ENCODE measurements at regions not wholly inside any gene's neighbourhood (a gene's known extent, or its start where the extent isn't known, plus 50 kb on each side); places are given as distances from the start of the nearest gene placed in this dataset.

- TF ChIP-seq REST (IDR thresholded peaks at IDR 0.05; ENCODE audit: insufficient read depth in 1 of 2, low read depth in 2 of 2, low read length in 2 of 2) (no peak), POLR2AphosphoS5 (IDR thresholded peaks at IDR 0.05; ENCODE audit: low read depth, low read length) (no peak), TAF1 (IDR thresholded peaks at IDR 0.05; ENCODE audit: borderline replicate concordance, insufficient read depth, low read length) (no peak), FOXP2 (optimal IDR thresholded peaks at IDR 0.05; ENCODE audit: borderline replicate concordance, extremely low read depth, extremely low read length, insufficient read depth) (no peak), SIN3A (IDR thresholded peaks at IDR 0.05; ENCODE audit: borderline replicate concordance, insufficient read depth, low read length) (no peak)
Observed at GRCh38 chr20:11849270-11849915, 68.3 kb upstream of the BTBD3 start.
